Fibroblast of pulmonary artery (primary cell): ENCODE measurements at regions not wholly inside any gene's neighbourhood (a gene's known extent, or its start where the extent isn't known, plus 50 kb on each side); places are given as distances from the start of the nearest gene placed in this dataset.
"Not testable (repeated sequence)": the region's sequence is repeated elsewhere in the genome, so short reads cannot be mapped to it uniquely, and the experiment has no call there.

Source experiments
- DNase-seq: peaks from one replicate; pipeline ENCODE4 v3.0.0-alpha.2; 2010; ENCODE audit warnings: low read depth
- H3K4me3 ChIP-seq: replicated peaks from 2 replicates; pipeline ENCODE4 v1.5.1; 2011; ENCODE audit warnings: low read depth, mild to moderate bottlenecking, control low read depth, low read length, moderate library complexity

DNA sequence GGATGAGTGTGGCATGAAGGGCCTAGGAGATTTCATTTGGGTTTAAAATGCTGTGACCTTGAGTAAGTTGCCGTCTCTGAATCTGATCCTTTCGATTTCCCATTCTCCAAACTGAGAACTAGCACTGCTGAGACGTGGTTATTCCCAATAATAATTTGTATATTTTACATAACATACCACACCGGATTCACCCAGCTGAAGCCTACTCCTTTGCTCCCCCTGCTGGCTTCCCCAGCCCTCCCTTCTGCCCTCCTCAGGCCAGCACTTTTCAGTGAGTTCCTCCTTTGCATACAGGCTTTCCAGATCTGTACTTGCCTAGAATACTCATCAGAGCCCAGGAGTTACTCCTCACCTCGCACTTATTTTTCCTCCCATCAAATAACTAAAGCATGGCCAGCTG is 255.1 kb downstream of the OR4F29 start:
- DNase-seq, H3K4me3 ChIP-seq: not testable (repeated sequence)

- peak; percentile 4 for DNase-seq
These were observed 260.0 kb downstream of the OR4F29 start for GRCh38 chr1:191296-192049.

DNA sequence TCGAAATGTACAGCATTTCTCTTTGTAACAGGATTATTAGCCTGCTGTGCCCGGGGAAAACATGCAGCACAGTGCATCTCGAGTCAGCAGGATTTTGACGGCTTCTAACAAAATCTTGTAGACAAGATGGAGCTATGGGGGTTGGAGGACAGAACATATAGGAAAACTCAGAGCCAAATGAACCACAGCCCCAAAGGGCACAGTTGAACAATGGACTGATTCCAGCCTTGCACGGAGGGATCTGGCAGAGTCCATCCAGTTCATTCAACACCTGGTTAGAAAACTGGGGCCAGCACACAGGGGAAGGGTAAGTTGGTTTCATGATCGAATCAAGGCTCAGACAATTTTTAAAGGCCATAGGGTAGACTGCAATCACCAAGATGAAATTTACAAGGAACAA is 260.8 kb downstream of the OR4F29 start:
- DNase-seq: not testable (repeated sequence)

More at GRCh38 chr1:191296-192049, 260.0 kb downstream of the OR4F29 start:
- H3K4me3 ChIP-seq: not testable (repeated sequence)

DNA sequence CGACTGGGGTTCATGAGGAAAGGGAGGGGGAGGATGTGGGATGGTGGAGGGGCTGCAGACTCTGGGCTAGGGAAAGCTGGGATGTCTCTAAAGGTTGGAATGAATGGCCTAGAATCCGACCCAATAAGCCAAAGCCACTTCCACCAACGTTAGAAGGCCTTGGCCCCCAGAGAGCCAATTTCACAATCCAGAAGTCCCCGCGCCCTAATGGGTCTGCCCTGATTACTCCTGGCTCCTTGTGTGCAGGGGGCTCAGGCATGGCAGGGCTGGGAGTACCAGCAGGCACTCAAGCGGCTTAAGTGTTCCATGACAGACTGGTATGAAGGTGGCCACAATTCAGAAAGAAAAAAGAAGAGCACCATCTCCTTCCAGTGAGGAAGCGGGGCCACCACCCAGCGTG is 261.6 kb downstream of the OR4F29 start:
- not testable (repeated sequence) for DNase-seq, H3K4me3 ChIP-seq

More for the DNA sequence above, 260.8 kb downstream of the OR4F29 start:
- H3K4me3 ChIP-seq: not testable (repeated sequence)

GRCh38 chr1:189270-189669 is 262.2 kb downstream of the OR4F29 start:
- H3K4me3 ChIP-seq, DNase-seq: not testable (repeated sequence)

DNA sequence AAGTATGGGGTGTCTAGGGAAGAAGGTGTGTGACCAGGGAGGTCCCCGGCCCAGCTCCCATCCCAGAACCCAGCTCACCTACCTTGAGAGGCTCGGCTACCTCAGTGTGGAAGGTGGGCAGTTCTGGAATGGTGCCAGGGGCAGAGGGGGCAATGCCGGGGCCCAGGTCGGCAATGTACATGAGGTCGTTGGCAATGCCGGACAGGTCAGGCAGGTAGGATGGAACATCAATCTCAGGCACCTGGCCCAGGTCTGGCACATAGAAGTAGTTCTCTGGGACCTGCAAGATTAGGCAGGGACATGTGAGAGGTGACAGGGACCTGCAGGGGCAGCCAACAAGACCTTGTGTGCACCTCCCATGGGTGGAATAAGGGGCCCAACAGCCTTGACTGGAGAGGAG is 264.2 kb downstream of the OR4F29 start:
- not testable (repeated sequence) for H3K4me3 ChIP-seq, DNase-seq

DNA sequence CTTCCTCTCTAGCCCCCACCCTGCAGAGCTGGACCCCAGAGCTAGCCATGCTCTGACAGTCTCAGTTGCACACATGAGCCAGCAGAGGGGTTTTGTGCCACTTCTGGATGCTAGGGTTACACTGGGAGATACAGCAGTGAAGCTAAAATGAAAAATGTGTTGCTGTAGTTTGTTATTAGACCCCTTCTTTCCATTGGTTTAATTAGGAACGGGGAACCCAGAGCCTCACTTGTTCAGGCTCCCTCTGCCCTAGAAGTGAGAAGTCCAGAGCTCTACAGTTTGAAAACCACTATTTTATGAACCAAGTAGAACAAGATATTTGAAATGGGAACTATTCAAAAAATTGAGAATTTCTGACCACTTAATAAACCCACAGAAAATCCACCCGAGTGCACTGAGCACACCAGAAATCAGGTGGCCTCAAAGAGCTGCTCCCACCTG is 264.8 kb downstream of the OR4F29 start:
- DNase-seq, H3K4me3 ChIP-seq: not testable (repeated sequence)

GRCh38 chr1:186223-186622 is 265.3 kb downstream of the OR4F29 start:
- DNase-seq, H3K4me3 ChIP-seq: not testable (repeated sequence)

- H3K4me3 ChIP-seq, DNase-seq: not testable (repeated sequence)
These were observed 266.0 kb downstream of the OR4F29 start for GRCh38 chr1:185526-185925.

DNA sequence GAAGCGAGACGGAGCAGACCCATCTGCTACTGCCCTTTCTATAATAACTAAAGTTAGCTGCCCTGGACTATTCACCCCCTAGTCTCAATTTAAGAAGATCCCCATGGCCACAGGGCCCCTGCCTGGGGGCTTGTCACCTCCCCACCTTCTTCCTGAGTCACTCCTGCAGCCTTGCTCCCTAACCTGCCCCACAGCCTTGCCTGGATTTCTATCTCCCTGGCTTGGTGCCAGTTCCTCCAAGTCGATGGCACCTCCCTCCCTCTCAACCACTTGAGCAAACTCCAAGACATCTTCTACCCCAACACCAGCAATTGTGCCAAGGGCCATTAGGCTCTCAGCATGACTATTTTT is 267.2 kb downstream of the OR4F29 start:
- not testable (repeated sequence) for DNase-seq, H3K4me3 ChIP-seq

GRCh38 chr1:183620-184335 is 267.7 kb downstream of the OR4F29 start:
- not testable (repeated sequence) for H3K4me3 ChIP-seq, DNase-seq

GRCh38 chr1:183081-183480 is 268.4 kb downstream of the OR4F29 start:
- not testable (repeated sequence) for DNase-seq

GRCh38 chr1:182631-183030 is 268.8 kb downstream of the OR4F29 start:
- DNase-seq, H3K4me3 ChIP-seq: not testable (repeated sequence)

More at GRCh38 chr1:183081-183480, 268.4 kb downstream of the OR4F29 start:
- H3K4me3 ChIP-seq: not testable (repeated sequence)

GRCh38 chr1:181247-182216 is 269.9 kb downstream of the OR4F29 start:
- H3K4me3 ChIP-seq: not testable (repeated sequence)
- DNase-seq: peak; percentile 73

- H3K4me3 ChIP-seq, DNase-seq: not testable (repeated sequence)
These were observed 270.7 kb downstream of the OR4F29 start for GRCh38 chr1:180749-181205.

DNA sequence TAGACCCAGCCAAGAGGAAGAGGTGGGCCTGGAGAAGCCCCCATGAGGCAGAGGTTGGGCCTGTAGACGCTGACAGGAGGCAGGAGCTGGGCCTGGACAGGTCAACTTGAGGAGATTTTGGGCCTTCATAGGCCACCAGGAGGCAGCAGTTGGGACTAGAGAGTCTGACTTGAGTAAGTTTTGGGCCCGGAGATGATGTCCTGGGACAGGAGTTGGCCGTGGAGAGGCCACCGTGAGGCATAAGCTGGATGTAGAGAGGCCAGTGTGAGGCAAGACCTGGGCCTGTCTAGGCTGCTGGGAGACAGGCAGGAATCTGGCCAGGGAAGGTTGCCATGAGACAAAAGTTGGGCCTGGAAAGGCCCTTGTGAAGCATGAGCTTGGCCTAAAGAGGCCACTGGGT is 312.6 kb downstream of the OR4F29 start:
- H3K4me3 ChIP-seq, DNase-seq: not testable (repeated sequence)

GRCh38 chr1:137664-138063 is 313.8 kb downstream of the OR4F29 start:
- not testable (repeated sequence) for DNase-seq, H3K4me3 ChIP-seq

- H3K4me3 ChIP-seq, DNase-seq: not testable (repeated sequence)
These were observed 315.0 kb downstream of the OR4F29 start for GRCh38 chr1:136344-136932.
